Colonic mucosa (tissue), 4 donors: ENCODE measurements at regions not wholly inside any gene's neighbourhood (a gene's known extent, or its start where the extent isn't known, plus 50 kb on each side); places are given as distances from the start of the nearest gene placed in this dataset.
"Not testable (repeated sequence)": the region's sequence is repeated elsewhere in the genome, so short reads cannot be mapped to it uniquely, and the experiment has no call there.

Experiments
- DNase-seq: peaks from one replicate; pipeline ENCODE4 v3.0.0-alpha.2; 2020
- H3K27ac ChIP-seq: fragments of 200-600 bp; one replicate; pipeline ENCODE4 v1.8.0; 2021
- H3K27me3 ChIP-seq: fragments of 200-600 bp; one replicate; pipeline ENCODE4 v1.8.0; 2021
- H3K36me3 ChIP-seq: fragments of 200-600 bp; one replicate; pipeline ENCODE4 v1.8.0; 2021
- H3K4me1 ChIP-seq: fragments of 200-600 bp; one replicate; pipeline ENCODE4 v1.8.0; 2021; ENCODE audit warnings: mild to moderate bottlenecking
- H3K4me3 ChIP-seq: fragments of 200-600 bp; one replicate; pipeline ENCODE4 v1.8.0; 2021
- H3K9ac ChIP-seq, 2 donors: one replicate each; pipeline ENCODE4 v1.7.0; 2013; ENCODE audit warnings: control low read depth in 2 of 2, low read depth in 2 of 2, low read length in 2 of 2
- H3K9me3 ChIP-seq: fragments of 200-600 bp; one replicate; pipeline ENCODE4 v1.8.0; 2021
- CTCF ChIP-seq: fragments of 200-600 bp; IDR thresholded peaks from one replicate; pipeline ENCODE4 v1.8.0; 2022; ENCODE audit warnings: antibody characterized with exemption, mild to moderate bottlenecking
- intact Hi-C: fragments of 100-400 bp; cut with DNase I; formaldehyde crosslinking; loops from one replicate; pipeline ENCODE4 v1.14.1; 2022
- donor health status: healthy.
- donor health status: DM: no; HTN: no; CAD: no.
- donor health status: DM: no; HTN: no; CAD: no.

- TF ChIP-seq CTCF, result no peak
- Histone ChIP-seq H3K4me1 (no peaks in the 10 kb centered on the region), H3K9ac (no peak overlapping the region), H3K4me3 (no peak overlapping the region), H3K36me3 (no peaks in the 10 kb centered on the region), H3K9me3 (no peaks in the 10 kb centered on the region), H3K27ac (no peak overlapping the region), H3K27me3 (no peaks in the 10 kb centered on the region)
- intact Hi-C loops, result no loop called here
- no peak for DNase-seq
These were observed 303.2 kb downstream of the RWDD3 start for GRCh38 chr1:95537176-95537575.

- H3K27me3 ChIP-seq, H3K4me3 ChIP-seq, DNase-seq, H3K27ac ChIP-seq, intact Hi-C loops, H3K4me1 ChIP-seq, H3K36me3 ChIP-seq, H3K9me3 ChIP-seq, H3K9ac ChIP-seq: not testable (repeated sequence)
These were observed 304.2 kb downstream of the RWDD3 start for GRCh38 chr1:95538242-95538641.

- no peak for TF ChIP-seq CTCF
- Histone ChIP-seq H3K36me3 (no peaks in the 10 kb centered on the region), H3K4me3 (no peak overlapping the region), H3K9ac (no peak overlapping the region), H3K27ac (no peak overlapping the region), H3K27me3 (no peaks in the 10 kb centered on the region), H3K9me3 (no peaks in the 10 kb centered on the region), H3K4me1 (no peaks in the 10 kb centered on the region)
- intact Hi-C loops, result no loop called here
- no peak for DNase-seq
These were observed 308.9 kb downstream of the RWDD3 start for GRCh38 chr1:95542936-95543335.

- H3K27me3 ChIP-seq, result no peaks in the 10 kb centered on the region
- no peaks in the 10 kb centered on the region for H3K9me3 ChIP-seq
- no peaks in the 10 kb centered on the region for H3K36me3 ChIP-seq
- no peak overlapping the region for H3K4me3 ChIP-seq
- intact Hi-C loops, result no loop called here
- no peak overlapping the region for H3K27ac ChIP-seq
- H3K9ac ChIP-seq, result no peak overlapping the region
- no peak for DNase-seq
- H3K4me1 ChIP-seq, result no peaks in the 10 kb centered on the region
- no peak for TF ChIP-seq CTCF
These were observed 313.0 kb downstream of the RWDD3 start for GRCh38 chr1:95547005-95547404.

- no peak overlapping the region for H3K9ac ChIP-seq
- H3K27ac ChIP-seq, result no peak overlapping the region
- H3K36me3 ChIP-seq, result no peaks in the 10 kb centered on the region
- H3K27me3 ChIP-seq, result no peaks in the 10 kb centered on the region
- intact Hi-C loops, result no loop called here
- no peaks in the 10 kb centered on the region for H3K4me1 ChIP-seq
- H3K4me3 ChIP-seq, result no peak overlapping the region
- no peak for TF ChIP-seq CTCF
- H3K9me3 ChIP-seq, result no peaks in the 10 kb centered on the region
- no peak for DNase-seq
These were observed 314.2 kb downstream of the RWDD3 start for GRCh38 chr1:95548211-95548610.

GRCh38 chr1:95551201-95551600 lies 317.2 kb downstream of the RWDD3 start:
- TF ChIP-seq CTCF, result no peak
- intact Hi-C loops, result no loop called here
- no peaks in the 10 kb centered on the region for H3K9me3 ChIP-seq

More at GRCh38 chr1:95551201-95551600, 317.2 kb downstream of the RWDD3 start:
- Histone ChIP-seq H3K9ac (no peak overlapping the region), H3K27ac (no peak overlapping the region), H3K36me3 (no peaks in the 10 kb centered on the region), H3K4me1 (no peaks in the 10 kb centered on the region), H3K4me3 (no peak overlapping the region), H3K27me3 (no peaks in the 10 kb centered on the region)
- DNase-seq, result no peak
